SH-SY5Y (cell line): ENCODE measurements at regions not wholly inside any gene's neighbourhood (a gene's known extent, or its start where the extent isn't known, plus 50 kb on each side); places are given as distances from the start of the nearest gene placed in this dataset.

Source experiments
- GATA2 ChIP-seq: IDR thresholded peaks from 2 replicates; pipeline ENCODE4 v1.6.1; 2011; ENCODE audit warnings: mild to moderate bottlenecking, low read depth, low read length
- GATA3 ChIP-seq: IDR thresholded peaks from 2 replicates; pipeline ENCODE4 v1.6.1; 2011; ENCODE audit warnings: low read depth, mild to moderate bottlenecking, low read length, moderate library complexity

GRCh38 chr10:2463316-2463715 lies 604.0 kb upstream of the PFKP start:
- TF ChIP-seq GATA2: no peak
- no peak for TF ChIP-seq GATA3
